Activated naive CD4-positive, alpha-beta T cell treated with Interleukin-2 at 50 U/mL for 16 hours (primary cell): ENCODE measurements at regions not wholly inside any gene's neighbourhood (a gene's known extent, or its start where the extent isn't known, plus 50 kb on each side); places are given as distances from the start of the nearest gene placed in this dataset.
"Not testable (repeated sequence)": the region's sequence is repeated elsewhere in the genome, so short reads cannot be mapped to it uniquely, and the experiment has no call there.

Source experiments
- DNase-seq: peaks from one replicate; pipeline ENCODE4 v3.0.0-alpha.2; 2020

GRCh38 chr4:179361978-179362486 is 1919.8 kb upstream of the AGA start:
- no peak for DNase-seq

GRCh38 chr4:179365932-179366331 is 1923.7 kb upstream of the AGA start:
- not testable (repeated sequence) for DNase-seq

- no peak for DNase-seq
Measured at GRCh38 chr4:179372242-179372641, 1930.0 kb upstream of the AGA start.

GRCh38 chr4:179372746-179373145 is 1930.5 kb upstream of the AGA start:
- no peak for DNase-seq

GRCh38 chr4:179378847-179379246 is 1936.6 kb upstream of the AGA start:
- DNase-seq, result not testable (repeated sequence)

- no peak for DNase-seq
Measured at GRCh38 chr4:179392787-179393186, 1950.5 kb upstream of the AGA start.

- DNase-seq, result no peak
Measured at GRCh38 chr4:179398414-179398813, 1956.2 kb upstream of the AGA start.

GRCh38 chr4:179399054-179399782 is 1957.0 kb upstream of the AGA start:
- no peak for DNase-seq

GRCh38 chr4:179415037-179415846 is 1973.0 kb upstream of the AGA start:
- no peak for DNase-seq

- DNase-seq, result no peak
Measured at GRCh38 chr4:179415847-179416223, 1973.6 kb upstream of the AGA start.

GRCh38 chr4:179417357-179417756 is 1975.1 kb upstream of the AGA start:
- DNase-seq, result no peak

GRCh38 chr4:179437962-179438361 is 1995.7 kb upstream of the AGA start:
- no peak for DNase-seq

- DNase-seq, result no peak
Measured at GRCh38 chr4:179441596-179441995, 1999.4 kb upstream of the AGA start.

GRCh38 chr4:179447308-179447707 is 2005.1 kb upstream of the AGA start:
- DNase-seq, result no peak

GRCh38 chr4:179465131-179465797 is 2023.0 kb upstream of the AGA start:
- no peak for DNase-seq

- DNase-seq, result no peak
Measured at GRCh38 chr4:179467878-179468277, 2025.6 kb upstream of the AGA start.

- no peak for DNase-seq
Measured at GRCh38 chr4:179472164-179472563, 2029.9 kb upstream of the AGA start.

- DNase-seq, result no peak
Measured at GRCh38 chr4:179478608-179479007, 2036.4 kb upstream of the AGA start.

GRCh38 chr4:179485781-179486180 is 2043.5 kb upstream of the AGA start:
- DNase-seq, result no peak

- DNase-seq, result no peak
Measured at GRCh38 chr4:179486570-179487335, 2044.5 kb upstream of the AGA start.

GRCh38 chr4:179492260-179493080 is 2050.2 kb upstream of the AGA start:
- no peak for DNase-seq

GRCh38 chr4:179503976-179504375 is 2061.7 kb upstream of the AGA start:
- DNase-seq, result no peak
